ENCODE measurements at regions not wholly inside any gene's neighbourhood (a gene's known extent, or its start where the extent isn't known, plus 50 kb on each side); places are given as distances from the start of the nearest gene placed in this dataset.

DNA sequence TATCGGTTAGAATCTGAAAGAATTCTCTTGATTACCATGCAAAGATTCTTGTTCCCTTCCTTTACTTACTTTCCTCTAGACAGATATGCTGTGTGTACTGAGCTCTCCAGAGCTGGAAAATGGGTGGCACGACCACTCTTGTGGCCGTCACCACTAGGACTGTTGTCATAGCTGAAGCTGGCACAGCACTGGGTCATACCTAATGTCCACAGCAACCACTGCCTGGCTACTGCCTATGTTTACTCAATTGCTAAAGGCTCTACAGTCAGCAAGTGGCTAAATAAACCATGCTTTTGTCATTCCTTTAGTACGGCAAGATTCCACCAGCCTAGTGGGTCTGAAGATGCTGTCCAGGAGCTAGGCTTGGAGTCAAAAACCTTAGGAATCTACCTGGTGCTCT is 1643.0 kb downstream of the OTOL1 start:
- TF ChIP-seq, protein P1, sequence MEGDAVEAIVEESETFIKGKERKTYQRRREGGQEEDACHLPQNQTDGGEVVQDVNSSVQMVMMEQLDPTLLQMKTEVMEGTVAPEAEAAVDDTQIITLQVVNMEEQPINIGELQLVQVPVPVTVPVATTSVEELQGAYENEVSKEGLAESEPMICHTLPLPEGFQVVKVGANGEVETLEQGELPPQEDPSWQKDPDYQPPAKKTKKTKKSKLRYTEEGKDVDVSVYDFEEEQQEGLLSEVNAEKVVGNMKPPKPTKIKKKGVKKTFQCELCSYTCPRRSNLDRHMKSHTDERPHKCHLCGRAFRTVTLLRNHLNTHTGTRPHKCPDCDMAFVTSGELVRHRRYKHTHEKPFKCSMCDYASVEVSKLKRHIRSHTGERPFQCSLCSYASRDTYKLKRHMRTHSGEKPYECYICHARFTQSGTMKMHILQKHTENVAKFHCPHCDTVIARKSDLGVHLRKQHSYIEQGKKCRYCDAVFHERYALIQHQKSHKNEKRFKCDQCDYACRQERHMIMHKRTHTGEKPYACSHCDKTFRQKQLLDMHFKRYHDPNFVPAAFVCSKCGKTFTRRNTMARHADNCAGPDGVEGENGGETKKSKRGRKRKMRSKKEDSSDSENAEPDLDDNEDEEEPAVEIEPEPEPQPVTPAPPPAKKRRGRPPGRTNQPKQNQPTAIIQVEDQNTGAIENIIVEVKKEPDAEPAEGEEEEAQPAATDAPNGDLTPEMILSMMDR (IDR thresholded peaks at IDR 0.05): no peak
- no peak for TF ChIP-seq ZFX (IDR thresholded peaks at IDR 0.05; ENCODE audit: borderline replicate concordance)
- H3K27ac ChIP-seq: no peak overlapping the region

DNA sequence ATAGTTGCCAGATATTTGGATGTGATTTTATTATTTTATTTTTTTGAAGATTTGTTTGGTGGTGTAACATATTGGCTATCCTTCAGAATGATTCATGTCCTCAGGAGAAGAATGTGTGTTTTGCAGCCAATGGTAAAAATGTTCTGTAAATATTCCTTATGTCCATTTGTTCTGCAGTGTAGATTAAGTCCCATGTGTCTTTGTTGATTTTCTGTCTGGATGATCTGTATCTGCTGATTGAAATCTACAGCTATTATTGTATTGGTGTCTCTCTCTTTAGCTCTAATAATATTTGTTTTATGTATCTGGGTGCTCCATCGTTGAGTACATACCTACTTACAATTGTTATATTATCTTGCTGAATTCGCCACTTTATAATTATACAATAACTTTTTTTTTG is 1641.7 kb downstream of the OTOL1 start:
- TF ChIP-seq, protein P1 (IDR thresholded peaks at IDR 0.05): no peak
- no peak for TF ChIP-seq ZFX (IDR thresholded peaks at IDR 0.05; ENCODE audit: borderline replicate concordance)
- no peak overlapping the region for H3K27ac ChIP-seq

DNA sequence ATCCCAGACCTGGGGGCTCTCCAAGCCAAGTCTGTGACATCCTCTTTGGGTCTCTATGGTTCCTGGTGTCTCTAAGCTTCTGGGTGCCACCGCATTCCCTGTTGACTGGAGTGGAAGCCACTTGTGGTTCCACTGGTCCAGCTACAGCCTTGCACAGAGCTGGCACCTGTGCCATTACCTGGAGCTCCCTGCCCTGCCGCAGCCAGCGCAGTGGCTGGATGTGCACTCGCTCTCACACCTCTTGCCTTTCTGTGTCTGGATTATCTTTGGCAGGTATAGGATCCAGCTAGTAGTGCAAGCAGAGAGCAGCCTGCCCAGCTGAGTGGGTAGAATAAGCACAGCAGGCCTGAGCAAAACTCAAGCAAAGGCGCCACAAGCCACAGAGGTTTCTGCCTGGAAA is 1635.5 kb downstream of the OTOL1 start:
- TF ChIP-seq, protein P1 (IDR thresholded peaks at IDR 0.05): no peak
- TF ChIP-seq ZFX (IDR thresholded peaks at IDR 0.05; ENCODE audit: borderline replicate concordance): no peak
- H3K27ac ChIP-seq: no peak overlapping the region

DNA sequence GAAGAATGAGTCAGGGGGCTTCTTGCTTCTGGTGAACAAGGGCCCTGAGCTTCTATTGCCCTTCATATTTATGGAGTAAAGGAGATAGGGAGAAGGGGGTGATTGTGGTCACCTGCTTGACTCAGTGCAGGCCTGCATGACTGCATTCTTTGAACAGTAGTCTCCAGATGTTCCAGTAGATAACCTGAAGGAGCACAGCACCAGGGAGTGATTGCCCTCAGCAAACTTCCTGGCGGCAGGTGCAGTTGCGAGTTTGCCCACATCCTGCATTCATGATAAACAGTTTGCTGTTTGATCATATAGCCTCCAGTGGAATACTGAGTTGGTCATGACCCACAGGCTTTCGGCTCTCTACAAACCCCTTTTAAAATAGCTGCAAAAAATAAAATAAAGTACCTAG is 1632.7 kb downstream of the OTOL1 start:
- no peak for TF ChIP-seq ZFX (IDR thresholded peaks at IDR 0.05; ENCODE audit: borderline replicate concordance)
- TF ChIP-seq, protein P1 (IDR thresholded peaks at IDR 0.05): no peak
- no peak overlapping the region for H3K27ac ChIP-seq

DNA sequence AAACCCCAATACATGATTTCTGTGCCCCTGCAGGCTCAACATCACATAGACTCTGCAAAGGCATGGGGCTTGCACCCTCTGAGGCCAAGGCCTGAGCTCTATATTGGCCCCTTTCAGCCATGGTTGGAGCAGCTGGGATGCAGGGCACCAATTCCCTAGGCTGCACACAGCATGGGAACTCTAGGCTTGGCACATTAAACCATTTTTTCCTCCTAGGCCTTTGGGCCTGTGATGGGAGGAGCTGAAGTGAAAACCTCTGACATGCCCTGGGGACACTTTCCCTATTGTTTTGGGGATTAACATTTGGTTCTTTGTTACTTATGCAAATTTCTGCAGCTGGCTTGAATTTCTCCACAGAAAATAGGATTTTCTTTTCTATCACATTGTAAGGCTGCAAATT is 1629.5 kb downstream of the OTOL1 start:
- no peak overlapping the region for H3K27ac ChIP-seq
- no peak for TF ChIP-seq ZFX (IDR thresholded peaks at IDR 0.05; ENCODE audit: borderline replicate concordance)
- TF ChIP-seq, protein P1 (IDR thresholded peaks at IDR 0.05): no peak
